Gastroesophageal sphincter (tissue), 3 donors: ENCODE measurements at regions not wholly inside any gene's neighbourhood (a gene's known extent, or its start where the extent isn't known, plus 50 kb on each side); places are given as distances from the start of the nearest gene placed in this dataset.

Experiments used
- CTCF ChIP-seq, 4 experiments: fragments of 200-600 bp in 2 of 4; fragments of 450-650 bp in 2 of 4; sonication (generic) in 1 of 4; IDR thresholded peaks; one replicate each; pipeline ENCODE4 v1.5.1; 2017 to 2019; ENCODE audit warnings: antibody characterized with exemption in 4 of 4, mild to moderate bottlenecking in 2 of 4, moderate library complexity in 2 of 4
- EP300 ChIP-seq: sonication (generic); formaldehyde crosslinking; IDR thresholded peaks from one replicate; pipeline ENCODE4 v1.6.1; 2017; ENCODE audit warnings: antibody characterized with exemption, mild to moderate bottlenecking
- POLR2A ChIP-seq, 2 donors: fragments of 450-650 bp; IDR thresholded peaks; one replicate each; pipeline ENCODE4 v1.6.1; 2017; ENCODE audit warnings: antibody characterized with exemption in 2 of 2, mild to moderate bottlenecking in 2 of 2, moderate library complexity in 1 of 2
- POLR2AphosphoS5 ChIP-seq: sonication (generic); formaldehyde crosslinking; IDR thresholded peaks from one replicate; pipeline ENCODE4 v1.6.1; 2017; ENCODE audit warnings: antibody characterized with exemption

GRCh38 chr3:86251781-86252180 lies 739.2 kb downstream of the VGLL3 start:
- TF ChIP-seq POLR2AphosphoS5 (no peak), POLR2A (IDR thresholded peaks at IDR 0.05) (no peak), EP300 (no peak), CTCF (IDR thresholded peaks at IDR 0.05) (no peak)
